Endothelial cell (in vitro differentiated cells): ENCODE measurements at regions not wholly inside any gene's neighbourhood (a gene's known extent, or its start where the extent isn't known, plus 50 kb on each side); places are given as distances from the start of the nearest gene placed in this dataset.

Source experiments
- DNase-seq: peaks from one replicate; pipeline ENCODE4 v3.0.0; 2021; ENCODE audit warnings: low spot score
- H3K27ac Mint-ChIP-seq: one replicate; pipeline ENCODE4 v1.8.0; 2021; ENCODE audit warnings: mixed read lengths, inconsistent platforms; ENCODE audit not compliant: unreplicated experiment
- H3K27me3 Mint-ChIP-seq: one replicate; pipeline ENCODE4 v1.8.0; 2021; ENCODE audit warnings: mild to moderate bottlenecking, moderate library complexity, mixed read lengths, inconsistent platforms; ENCODE audit not compliant: unreplicated experiment
- H3K36me3 Mint-ChIP-seq: one replicate; pipeline ENCODE4 v1.8.0; 2021; ENCODE audit warnings: mild to moderate bottlenecking, low read depth, mixed read lengths, inconsistent platforms; ENCODE audit not compliant: unreplicated experiment
- H3K4me1 Mint-ChIP-seq: one replicate; pipeline ENCODE4 v1.8.0; 2021; ENCODE audit warnings: mild to moderate bottlenecking, mixed read lengths, inconsistent platforms; ENCODE audit not compliant: unreplicated experiment
- H3K4me3 Mint-ChIP-seq: one replicate; pipeline ENCODE4 v1.8.0; 2021; ENCODE audit warnings: mild to moderate bottlenecking, mixed read lengths, inconsistent platforms; ENCODE audit not compliant: unreplicated experiment
- H3K9me3 Mint-ChIP-seq: one replicate; pipeline ENCODE4 v1.8.0; 2021; ENCODE audit warnings: mixed read lengths, inconsistent platforms; ENCODE audit not compliant: unreplicated experiment
- CTCF ChIP-seq: fragments of 200-600 bp; sonication (generic); IDR thresholded peaks from one replicate; pipeline ENCODE4 v1.5.0; 2021; ENCODE audit warnings: antibody characterized with exemption; ENCODE audit not compliant: unreplicated experiment

- H3K4me3 Mint-ChIP-seq = no peak overlapping the region
- no peak for TF ChIP-seq CTCF
- peaks cover 6% of the 10 kb centered on the region for H3K27me3 Mint-ChIP-seq
- DNase-seq = no peak
- no peaks in the 10 kb centered on the region for H3K36me3 Mint-ChIP-seq
- no peaks in the 10 kb centered on the region for H3K4me1 Mint-ChIP-seq
- H3K27ac Mint-ChIP-seq = no peak overlapping the region
- H3K9me3 Mint-ChIP-seq = no peaks in the 10 kb centered on the region
Observed at GRCh38 chr10:47175181-47176123, 124.5 kb upstream of the GDF10 start.

- Mint-ChIP-seq H3K27ac (no peak overlapping the region), H3K4me3 (no peak overlapping the region), H3K27me3 (peaks cover 5% of the 10 kb centered on the region), H3K4me1 (peaks cover 2% of the 10 kb centered on the region), H3K36me3 (no peaks in the 10 kb centered on the region), H3K9me3 (no peaks in the 10 kb centered on the region)
- TF ChIP-seq CTCF = no peak
- no peak for DNase-seq
Observed at GRCh38 chr10:47176206-47176902, 123.6 kb upstream of the GDF10 start.

GRCh38 chr10:47176903-47177868, 122.8 kb upstream of the GDF10 start:
- no peak for TF ChIP-seq CTCF
- Mint-ChIP-seq H3K27ac (no peak overlapping the region), H3K36me3 (no peaks in the 10 kb centered on the region), H3K4me3 (no peak overlapping the region), H3K9me3 (no peaks in the 10 kb centered on the region), H3K4me1 (peaks cover 2% of the 10 kb centered on the region), H3K27me3 (peaks cover 5% of the 10 kb centered on the region)
- DNase-seq = no peak

GRCh38 chr10:47178537-47179290, 121.3 kb upstream of the GDF10 start:
- Mint-ChIP-seq H3K36me3 (no peaks in the 10 kb centered on the region), H3K4me1 (peaks cover 2% of the 10 kb centered on the region), H3K4me3 (no peak overlapping the region), H3K27me3 (peaks cover 5% of the 10 kb centered on the region), H3K27ac (no peak overlapping the region), H3K9me3 (no peaks in the 10 kb centered on the region)
- no peak for TF ChIP-seq CTCF
- DNase-seq = no peak
